Tibial nerve (tissue), 4 donors: ENCODE measurements at regions not wholly inside any gene's neighbourhood (a gene's known extent, or its start where the extent isn't known, plus 50 kb on each side); places are given as distances from the start of the nearest gene placed in this dataset.

ENCODE experiments used
- DNase-seq, 2 donors: peaks; one replicate each; pipeline ENCODE4 v3.0.0-alpha.2; 2019; ENCODE audit warnings: low spot score in 2 of 2
- H3K27ac ChIP-seq, 4 donors: fragments of 200-600 bp; sonication (generic) in 3 of 4; one replicate each; pipeline ENCODE4 v1.5.1; 2017 to 2019; ENCODE audit warnings: mild to moderate bottlenecking in 1 of 4
- H3K27me3 ChIP-seq, 2 donors: fragments of 200-600 bp; sonication (generic) in 1 of 2; one replicate each; pipeline versions ENCODE4 v1.5.1 to v1.6.0; 2017 to 2019
- H3K36me3 ChIP-seq, 3 donors: fragments of 200-600 bp; sonication (generic); one replicate each; pipeline ENCODE4 v1.5.1; 2018 to 2019
- H3K4me1 ChIP-seq, 4 donors: fragments of 200-600 bp; sonication (generic) in 3 of 4; one replicate each; pipeline ENCODE4 v1.5.1; 2017 to 2019
- H3K4me3 ChIP-seq, 4 donors: fragments of 200-600 bp; sonication (generic) in 3 of 4; one replicate each; pipeline ENCODE4 v1.5.1; 2017 to 2019; ENCODE audit warnings: mild to moderate bottlenecking in 1 of 4, moderate library complexity in 1 of 4
- H3K9me3 ChIP-seq, 4 donors: fragments of 200-600 bp; sonication (generic) in 3 of 4; one replicate each; pipeline ENCODE4 v1.5.1; 2017 to 2019
- EP300 ChIP-seq, 2 donors: sonication (generic); formaldehyde crosslinking; IDR thresholded peaks; one replicate each; pipeline ENCODE4 v1.6.1; 2017; ENCODE audit warnings: antibody characterized with exemption in 2 of 2, mild to moderate bottlenecking in 1 of 2
- POLR2A ChIP-seq, 2 donors: fragments of 450-650 bp; IDR thresholded peaks; one replicate each; pipeline ENCODE4 v1.6.1; 2017; ENCODE audit warnings: antibody characterized with exemption in 2 of 2, mild to moderate bottlenecking in 2 of 2, moderate library complexity in 2 of 2
- WGBS, 2 donors: methylation state at CpG; one replicate each; pipeline ENCODE4 v1.1.5; 2018; 5-methylcytosine and 5-hydroxymethylcytosine counted together
- TF ChIP-seq, protein P1 (sequence below), 5 experiments: fragments of 200-600 bp in 3 of 5; fragments of 450-650 bp in 2 of 5; sonication (generic) in 3 of 5; IDR thresholded peaks; one replicate each; pipeline ENCODE4 v1.5.1; 2016 to 2019; ENCODE audit warnings: antibody characterized with exemption in 5 of 5, mild to moderate bottlenecking in 3 of 5, moderate library complexity in 2 of 5

DNA sequence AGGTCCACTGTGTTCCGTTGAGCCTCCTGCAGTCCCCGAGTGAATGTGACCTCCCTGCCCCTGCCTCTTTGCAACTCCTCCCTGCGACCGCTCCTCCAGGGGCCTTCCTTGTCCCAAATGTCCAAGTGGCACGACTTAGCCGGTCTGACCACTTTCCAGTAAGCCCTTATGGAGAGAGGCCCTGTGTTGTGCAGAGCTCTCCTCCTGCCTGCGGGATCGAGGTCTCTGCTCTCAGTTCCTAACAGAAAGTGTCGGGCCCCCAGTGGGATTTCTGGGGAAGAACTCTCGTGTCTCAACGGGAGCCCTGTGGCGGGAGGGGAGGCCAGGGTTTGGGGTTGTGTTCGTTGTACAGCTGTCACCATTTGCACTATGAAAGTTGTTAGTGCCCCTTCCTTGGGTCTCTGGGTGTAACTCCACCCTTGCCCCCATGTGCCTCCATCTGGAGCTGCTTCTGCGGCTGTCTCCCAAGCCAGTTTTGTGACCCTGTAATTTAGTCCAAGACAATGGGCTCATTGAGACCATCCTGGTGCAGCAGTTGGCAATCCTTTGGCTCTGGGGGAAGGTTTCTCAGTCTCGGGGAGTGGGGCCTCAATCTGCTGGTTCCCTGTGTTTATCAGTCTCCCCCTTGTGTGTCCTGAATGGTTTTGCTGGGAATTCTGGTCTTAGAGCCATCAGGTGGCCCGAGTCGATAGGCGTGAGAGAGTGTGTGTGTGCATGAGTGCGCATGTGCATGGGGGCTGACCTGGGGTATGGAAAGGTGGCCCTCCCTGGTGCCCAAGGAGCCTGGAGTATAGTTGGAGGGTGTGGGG, 234.5 kb downstream of the SEC14L1 start:
- peak overlapping the region; percentile 69 to 91 (median 78) for H3K4me3 ChIP-seq
- H3K4me1 ChIP-seq: peaks cover 0 to 90% (median 78%) of the 10 kb centered on the region in 4 donors
- 24 to 28% methylated on average over 18 to 19 of the region's 19 CpGs for WGBS, 2 donors
- TF ChIP-seq EP300 (IDR thresholded peaks at IDR 0.05) (no peak), POLR2A (IDR thresholded peaks at IDR 0.05) (no peak)
- TF ChIP-seq, protein P1, sequence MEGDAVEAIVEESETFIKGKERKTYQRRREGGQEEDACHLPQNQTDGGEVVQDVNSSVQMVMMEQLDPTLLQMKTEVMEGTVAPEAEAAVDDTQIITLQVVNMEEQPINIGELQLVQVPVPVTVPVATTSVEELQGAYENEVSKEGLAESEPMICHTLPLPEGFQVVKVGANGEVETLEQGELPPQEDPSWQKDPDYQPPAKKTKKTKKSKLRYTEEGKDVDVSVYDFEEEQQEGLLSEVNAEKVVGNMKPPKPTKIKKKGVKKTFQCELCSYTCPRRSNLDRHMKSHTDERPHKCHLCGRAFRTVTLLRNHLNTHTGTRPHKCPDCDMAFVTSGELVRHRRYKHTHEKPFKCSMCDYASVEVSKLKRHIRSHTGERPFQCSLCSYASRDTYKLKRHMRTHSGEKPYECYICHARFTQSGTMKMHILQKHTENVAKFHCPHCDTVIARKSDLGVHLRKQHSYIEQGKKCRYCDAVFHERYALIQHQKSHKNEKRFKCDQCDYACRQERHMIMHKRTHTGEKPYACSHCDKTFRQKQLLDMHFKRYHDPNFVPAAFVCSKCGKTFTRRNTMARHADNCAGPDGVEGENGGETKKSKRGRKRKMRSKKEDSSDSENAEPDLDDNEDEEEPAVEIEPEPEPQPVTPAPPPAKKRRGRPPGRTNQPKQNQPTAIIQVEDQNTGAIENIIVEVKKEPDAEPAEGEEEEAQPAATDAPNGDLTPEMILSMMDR (IDR thresholded peaks at IDR 0.05): no peak
- H3K27me3 ChIP-seq: no peaks in the 10 kb centered on the region
- no peaks in the 10 kb centered on the region for H3K9me3 ChIP-seq
- H3K27ac ChIP-seq: peak overlapping the region; percentile 79 to 95 (median 90)
- DNase-seq: no peak
- no peaks in the 10 kb centered on the region for H3K36me3 ChIP-seq

DNA sequence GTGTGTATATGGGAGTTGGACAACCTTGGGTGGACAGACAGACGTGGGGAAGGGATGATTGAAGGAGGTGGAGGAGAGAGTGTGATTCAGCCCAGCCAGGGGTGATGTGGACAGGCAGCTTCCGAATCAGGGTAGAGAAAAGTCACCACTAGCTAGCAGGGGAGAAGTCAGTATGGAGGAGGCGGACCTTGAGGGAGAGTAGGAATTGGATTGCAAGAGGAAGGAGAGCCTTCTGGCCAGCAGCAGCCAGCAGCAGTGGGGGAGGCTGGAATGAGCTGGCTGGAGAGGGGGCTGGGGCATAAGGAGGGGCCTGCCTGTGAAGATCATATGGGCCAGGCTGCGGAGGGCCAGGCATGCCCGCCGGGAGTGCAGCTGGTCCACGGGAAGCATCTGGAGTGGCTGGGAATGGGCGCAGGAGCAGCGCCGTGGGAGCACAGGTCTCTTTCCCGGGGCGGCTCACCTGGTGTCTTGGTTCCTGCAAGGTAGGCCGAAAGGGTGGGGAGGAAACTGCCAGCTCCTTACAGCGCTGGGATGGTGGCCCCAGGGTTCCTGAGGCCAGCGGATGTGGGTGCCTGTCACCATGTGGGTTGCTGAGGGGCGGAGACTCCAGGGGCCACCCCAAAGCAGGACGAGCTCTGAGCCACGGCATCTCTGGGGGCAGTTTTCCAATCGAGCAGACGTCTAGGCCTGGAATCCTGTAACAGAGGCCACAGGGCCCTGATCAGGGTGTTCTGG, 235.3 kb downstream of the SEC14L1 start:
- Histone ChIP-seq H3K36me3 (no peaks in the 10 kb centered on the region), H3K4me1 (peaks cover 0 to 90% (median 78%) of the 10 kb centered on the region in 4 donors), H3K9me3 (no peaks in the 10 kb centered on the region), H3K4me3 (peak overlapping the region in 3 of 4 donors; percentile 3 to 75 (median 20)), H3K27me3 (no peaks in the 10 kb centered on the region), H3K27ac (peak overlapping the region; percentile 15 to 95 (median 90))
- WGBS, 2 donors: 28 to 38% methylated on average over 18 to 20 of the region's 20 CpGs
- TF ChIP-seq POLR2A (IDR thresholded peaks at IDR 0.05) (no peak), EP300 (IDR thresholded peaks at IDR 0.05) (no peak)
- TF ChIP-seq, protein P1 (IDR thresholded peaks at IDR 0.05): no peak
- DNase-seq: no peak

DNA sequence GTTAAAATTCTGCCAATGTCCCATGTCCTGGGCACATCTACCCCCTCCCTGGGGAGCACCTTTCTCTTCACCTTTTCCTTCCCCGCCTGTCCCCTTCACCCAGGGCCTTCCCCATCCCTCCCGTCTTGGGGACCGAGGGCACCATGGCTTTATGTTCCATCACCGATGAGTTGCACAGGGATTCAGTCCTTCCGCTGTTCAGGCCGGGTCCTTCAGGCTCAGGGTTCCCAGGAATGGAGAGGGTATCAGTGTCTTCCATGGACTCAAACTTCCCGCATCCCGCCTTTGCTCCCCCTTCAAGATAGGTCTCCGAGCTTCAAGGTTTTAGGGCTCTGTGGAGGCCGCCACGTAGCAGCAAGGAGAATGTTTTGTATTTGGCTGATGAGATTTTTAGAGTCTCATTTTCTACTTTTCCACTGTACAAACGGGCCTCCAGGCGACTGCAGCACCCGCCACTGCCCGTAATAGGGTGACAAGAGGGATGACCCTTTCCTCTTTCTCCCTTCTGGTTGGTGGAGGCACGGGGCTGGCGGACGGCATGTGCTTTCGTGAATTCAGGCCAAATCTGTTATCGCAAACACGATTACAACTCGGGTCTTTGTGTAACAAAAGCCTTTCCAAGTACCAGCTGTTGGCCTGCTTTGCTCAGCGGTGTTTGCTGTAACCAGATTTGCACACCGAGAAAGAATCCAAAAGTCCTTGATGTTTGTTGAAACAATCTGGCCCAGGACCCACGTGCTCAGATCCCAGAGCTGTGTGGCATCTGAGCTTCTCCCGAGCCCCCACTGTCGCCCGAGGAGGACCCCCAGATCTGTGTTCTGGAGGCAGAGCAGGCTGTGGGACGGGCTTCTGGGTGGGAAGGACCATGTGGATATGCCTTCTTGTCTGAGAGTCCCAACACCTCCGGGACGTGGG, 236.3 kb downstream of the SEC14L1 start:
- TF ChIP-seq EP300 (IDR thresholded peaks at IDR 0.05) (peak in 1 of 2 donors; percentile 75), POLR2A (IDR thresholded peaks at IDR 0.05) (no peak)
- Histone ChIP-seq H3K36me3 (no peaks in the 10 kb centered on the region), H3K27ac (peak overlapping the region; percentile 15 to 95 (median 90)), H3K9me3 (no peaks in the 10 kb centered on the region), H3K4me1 (peaks cover 0 to 90% (median 78%) of the 10 kb centered on the region in 4 donors), H3K27me3 (no peaks in the 10 kb centered on the region), H3K4me3 (no peak overlapping the region)
- 47 to 56% methylated on average over 30 to 31 of the region's 31 CpGs for WGBS, 2 donors
- DNase-seq: no peak

DNA sequence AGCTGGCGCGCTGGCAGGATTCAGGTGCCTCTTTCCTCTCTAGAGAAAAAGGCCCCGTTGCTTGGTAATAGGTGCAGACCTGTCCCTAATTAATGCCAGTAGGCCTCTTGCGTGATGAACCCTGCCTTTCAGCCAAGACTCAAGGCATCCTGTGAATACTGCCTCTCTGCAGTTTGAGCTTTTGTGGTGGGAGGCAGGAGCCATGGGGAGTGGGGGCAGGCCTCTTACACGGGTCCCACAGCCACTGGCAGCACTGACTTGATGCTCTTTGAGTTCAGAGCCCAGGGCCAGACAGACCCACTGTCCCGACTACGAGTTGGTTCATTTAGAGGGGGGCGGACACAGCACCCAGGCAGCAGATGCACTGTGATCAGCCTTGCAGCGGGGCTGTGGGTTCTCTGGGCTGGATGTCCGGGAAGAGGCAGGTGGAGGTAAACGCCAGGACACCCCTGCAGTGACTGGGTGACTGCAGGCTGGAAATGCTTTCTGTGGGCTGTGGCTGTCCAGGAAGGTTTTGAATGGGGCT, 237.0 kb downstream of the SEC14L1 start:
- no peaks in the 10 kb centered on the region for H3K36me3 ChIP-seq
- peak overlapping the region; percentile 15 to 95 (median 90) for H3K27ac ChIP-seq
- no peak for DNase-seq
- H3K4me3 ChIP-seq: no peak overlapping the region
- WGBS, 2 donors: 64 to 68% methylated on average over 10 of the region's 11 CpGs
- TF ChIP-seq, protein P1 (IDR thresholded peaks at IDR 0.05): no peak
- TF ChIP-seq EP300 (IDR thresholded peaks at IDR 0.05): no peak
- TF ChIP-seq POLR2A (IDR thresholded peaks at IDR 0.05): no peak
- peaks cover 0 to 90% (median 78%) of the 10 kb centered on the region in 4 donors for H3K4me1 ChIP-seq
- H3K27me3 ChIP-seq: no peaks in the 10 kb centered on the region
- no peaks in the 10 kb centered on the region for H3K9me3 ChIP-seq
